Right lobe of liver (tissue), 4 donors: ENCODE measurements at regions not wholly inside any gene's neighbourhood (a gene's known extent, or its start where the extent isn't known, plus 50 kb on each side); places are given as distances from the start of the nearest gene placed in this dataset.

Experiments used
- CTCF ChIP-seq, 4 donors: fragments of 200-600 bp in 3 of 4; fragments of 450-650 bp in 1 of 4; IDR thresholded peaks; one replicate each; pipeline versions ENCODE4 v1.5.1 to v1.8.0; 2016 to 2022; ENCODE audit warnings: antibody characterized with exemption in 4 of 4, mild to moderate bottlenecking in 2 of 4
- POLR2A ChIP-seq: fragments of 450-650 bp; IDR thresholded peaks from one replicate; pipeline ENCODE4 v1.6.1; 2017; ENCODE audit warnings: antibody characterized with exemption, mild to moderate bottlenecking
- donor health status: DM: no; HTN: no; CAD: no.
- donor health status: DM: no; HTN: no; CAD: no.
- donor health status: DM: no; HTN: yes; CAD: no.

DNA sequence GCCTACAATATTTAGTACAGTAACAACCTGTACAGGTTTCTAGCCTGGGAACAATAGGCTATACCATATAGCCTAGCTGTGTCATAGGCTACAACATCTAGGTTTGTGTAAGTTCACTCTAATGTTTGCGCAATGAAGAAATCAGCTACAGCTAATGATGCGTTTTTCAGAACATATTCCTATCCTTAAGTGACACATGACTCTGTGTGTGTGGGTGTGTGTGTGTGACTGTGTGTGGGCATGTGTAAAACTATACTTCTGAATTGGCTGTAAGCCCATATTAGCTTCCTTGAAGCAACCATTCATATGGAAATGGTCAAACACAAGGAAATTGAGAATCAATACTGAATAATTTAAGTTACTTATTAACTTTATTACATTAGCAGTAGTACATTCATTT is 120.8 kb upstream of the SULT1C3 start:
- TF ChIP-seq POLR2A (no peak), CTCF (IDR thresholded peaks at IDR 0.05) (no peak)
